NCI-H2171 (cell line): ENCODE measurements at regions not wholly inside any gene's neighbourhood (a gene's known extent, or its start where the extent isn't known, plus 50 kb on each side); places are given as distances from the start of the nearest gene placed in this dataset.

ENCODE experiments used
- DNase-seq: peaks from one replicate; lab custom pipeline; 2025; lab: John Stamatoyannopoulos, UW

DNA sequence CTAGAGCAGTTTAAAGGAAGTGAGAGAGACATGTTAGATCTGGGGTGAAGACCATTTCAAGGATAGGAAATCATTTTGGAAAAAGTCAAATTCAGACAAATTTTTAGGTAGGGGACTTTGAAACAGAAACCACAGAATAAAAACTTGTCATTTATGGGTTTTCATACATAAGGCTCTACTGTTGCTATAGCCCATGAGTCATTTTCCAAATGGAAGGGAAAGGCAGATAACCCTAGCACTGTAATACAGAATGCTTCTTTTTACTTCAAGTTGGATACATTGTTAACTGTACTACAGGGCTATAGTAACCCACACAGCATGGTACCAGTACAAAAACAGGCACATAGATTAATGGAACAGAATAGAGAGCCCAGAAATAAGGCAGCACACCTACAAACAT, 455.4 kb downstream of the EBF1 start:
- no peak for DNase-seq

DNA sequence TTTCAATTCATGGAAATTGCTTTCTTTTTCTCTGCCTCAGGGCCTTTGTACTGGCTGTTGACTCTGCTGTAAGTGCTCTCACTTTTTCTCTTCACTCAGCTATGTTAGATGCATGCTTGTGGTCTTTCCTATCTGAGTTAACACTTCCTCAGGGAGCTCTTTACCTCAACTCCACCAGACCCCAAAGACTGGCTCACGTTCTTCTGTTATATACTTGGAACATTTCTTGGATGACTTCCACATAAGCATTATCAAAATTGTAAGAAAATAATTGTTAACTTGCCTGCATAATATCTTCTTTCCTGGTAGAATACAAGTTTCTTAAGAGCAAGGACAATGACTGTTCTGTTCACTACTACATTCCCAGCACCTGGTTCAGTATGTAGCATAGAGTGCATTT, 455.9 kb downstream of the EBF1 start:
- DNase-seq = no peak

DNA sequence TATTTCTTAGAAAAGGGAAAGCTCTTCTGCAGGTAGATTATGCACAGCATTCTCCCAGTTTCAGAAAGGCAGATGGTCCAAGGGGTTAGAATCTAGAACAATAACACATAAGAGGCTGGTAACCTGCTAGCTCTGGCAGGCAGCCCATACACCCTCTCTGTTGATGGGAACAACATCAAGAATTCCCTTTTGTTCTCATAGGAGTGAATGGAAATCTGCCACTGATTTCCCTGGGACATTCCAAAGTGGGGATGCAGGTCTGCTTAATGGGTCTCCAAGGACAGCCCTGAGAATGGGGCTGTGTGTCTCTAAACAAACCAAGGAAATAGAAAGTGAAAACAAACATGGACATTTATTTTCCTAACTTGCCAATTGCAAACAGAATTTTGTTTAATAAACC, 456.8 kb downstream of the EBF1 start:
- DNase-seq = peak; percentile 46

DNA sequence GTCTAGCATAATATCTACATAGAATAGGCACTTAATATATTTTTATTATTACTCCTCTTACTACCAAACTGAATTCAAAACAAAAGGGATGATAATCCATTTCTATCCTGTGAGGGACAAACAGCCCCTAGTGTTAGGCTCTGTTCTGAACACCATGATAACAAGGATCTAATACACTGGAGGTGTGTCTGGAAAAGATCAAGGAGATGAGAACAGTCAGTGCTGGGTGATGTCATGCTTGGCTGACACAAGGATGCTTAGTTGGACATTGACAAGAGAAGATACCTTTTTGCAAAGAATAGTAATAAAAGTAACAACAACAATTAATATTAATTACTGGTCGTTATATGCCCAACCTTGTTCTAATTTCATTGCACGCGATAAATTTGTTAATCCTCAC, 458.7 kb downstream of the EBF1 start:
- no peak for DNase-seq

- DNase-seq = no peak
Observed at GRCh38 chr5:158640593-158640980, 459.1 kb downstream of the EBF1 start.

DNA sequence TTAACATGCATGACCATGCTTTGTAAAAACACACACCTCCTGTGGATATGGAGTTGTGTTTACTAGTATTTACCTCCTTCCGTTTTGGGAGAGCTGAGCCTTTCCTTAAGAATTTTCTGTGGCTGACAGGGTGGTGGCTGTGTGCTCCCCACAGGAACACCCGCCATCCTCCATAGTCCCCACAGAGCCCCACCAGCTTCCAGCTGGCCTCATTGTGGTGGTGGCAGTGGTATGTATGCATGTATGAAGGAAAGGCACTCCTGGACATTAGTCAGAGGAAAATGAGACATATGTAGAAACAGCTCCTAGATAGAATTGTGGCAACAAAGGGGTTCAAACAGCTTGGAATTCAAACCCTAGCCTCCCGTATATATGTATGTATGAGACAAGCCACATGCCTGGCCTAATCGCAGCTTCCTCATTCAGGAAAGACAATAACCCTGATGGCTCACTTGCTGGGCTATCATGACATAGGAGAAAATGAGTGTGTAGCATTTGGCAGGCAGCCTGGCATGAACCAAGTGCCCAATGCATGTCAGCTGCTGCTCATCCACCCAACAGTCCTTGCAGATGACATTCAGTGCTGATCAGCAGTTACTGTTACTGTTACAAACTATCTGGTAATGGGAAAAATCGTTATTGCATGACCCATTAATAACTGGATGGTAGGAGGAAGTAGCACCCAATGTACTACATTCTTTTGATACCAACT, 459.7 kb downstream of the EBF1 start:
- no peak for DNase-seq

- DNase-seq = no peak
Observed at GRCh38 chr5:158638396-158638795, 461.3 kb downstream of the EBF1 start.

DNA sequence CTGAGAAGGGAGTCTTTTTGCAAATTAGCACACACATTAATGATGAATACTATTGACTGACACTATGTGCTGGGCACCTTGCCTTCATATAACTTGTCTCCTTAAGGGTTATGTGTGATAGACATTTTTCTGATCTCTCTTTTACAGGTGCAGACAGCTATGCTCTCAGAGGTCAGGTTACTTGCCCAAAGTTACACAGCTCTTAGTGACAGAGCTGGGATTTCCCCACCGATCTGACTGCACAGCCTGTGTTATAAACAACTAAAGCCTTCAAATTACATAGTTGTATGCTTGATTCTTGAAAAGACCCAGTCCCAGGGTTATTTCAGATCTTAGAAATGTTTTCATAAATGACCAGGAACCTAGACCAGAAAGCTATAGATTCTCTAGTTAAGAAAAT, 462.7 kb downstream of the EBF1 start:
- DNase-seq = no peak

GRCh38 chr5:158635565-158635964, 464.2 kb downstream of the EBF1 start:
- no peak for DNase-seq

DNA sequence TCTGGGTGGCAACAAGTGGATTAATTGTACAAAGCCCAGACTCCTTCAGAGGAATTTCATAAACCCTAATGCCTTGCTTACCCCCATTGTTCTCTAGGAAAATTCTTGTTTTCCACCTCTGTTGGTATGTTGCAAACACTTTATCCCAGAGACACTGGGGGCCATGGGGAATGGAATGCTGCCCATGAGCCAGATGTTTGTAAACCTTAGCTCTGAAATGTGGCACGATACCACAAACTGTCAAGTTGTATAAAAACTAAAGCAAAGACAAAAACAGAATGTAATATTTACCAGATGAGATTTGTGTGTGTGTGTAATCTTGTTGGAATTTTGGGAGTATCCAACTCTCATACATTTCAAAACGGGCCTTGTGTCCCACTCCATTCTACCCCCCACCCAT, 465.0 kb downstream of the EBF1 start:
- no peak for DNase-seq

DNA sequence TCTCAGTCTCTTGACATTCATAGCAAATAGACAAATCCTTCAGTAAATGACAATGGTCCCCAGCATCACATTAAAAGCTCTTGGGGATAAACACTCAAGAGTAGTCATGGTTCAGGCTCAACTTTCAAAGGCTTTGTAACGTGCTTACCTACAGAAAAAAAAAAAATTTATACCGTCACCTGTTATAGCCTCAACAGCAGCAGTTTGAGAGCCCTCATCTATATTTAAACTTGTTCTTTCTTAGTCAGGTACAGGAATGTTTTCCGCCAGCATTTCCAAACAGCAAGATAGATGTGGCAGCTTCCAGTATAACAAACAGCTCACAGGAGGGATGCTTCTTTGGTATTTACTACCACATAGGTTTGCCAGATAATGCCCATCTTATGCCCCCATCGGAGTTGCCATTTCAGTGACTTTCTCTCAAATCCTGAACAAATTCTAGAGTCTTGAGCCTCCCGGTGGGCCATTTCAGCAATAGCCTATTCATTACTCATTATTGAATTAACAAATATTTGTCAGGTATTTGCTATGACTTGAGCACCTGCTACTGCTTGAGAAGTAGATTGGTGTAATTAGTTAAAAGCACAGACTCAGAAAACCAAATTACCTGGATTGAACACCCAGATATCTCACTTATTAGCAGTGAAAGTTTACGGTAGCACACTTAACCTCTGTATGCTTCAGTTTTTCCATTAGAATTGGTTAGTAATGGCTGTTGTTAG, 470.0 kb downstream of the EBF1 start:
- DNase-seq = no peak

GRCh38 chr5:158626718-158627117, 473.0 kb downstream of the EBF1 start:
- no peak for DNase-seq

GRCh38 chr5:158623971-158624370, 475.7 kb downstream of the EBF1 start:
- no peak for DNase-seq

- DNase-seq = no peak
Observed at GRCh38 chr5:158621391-158621790, 478.3 kb downstream of the EBF1 start.

DNA sequence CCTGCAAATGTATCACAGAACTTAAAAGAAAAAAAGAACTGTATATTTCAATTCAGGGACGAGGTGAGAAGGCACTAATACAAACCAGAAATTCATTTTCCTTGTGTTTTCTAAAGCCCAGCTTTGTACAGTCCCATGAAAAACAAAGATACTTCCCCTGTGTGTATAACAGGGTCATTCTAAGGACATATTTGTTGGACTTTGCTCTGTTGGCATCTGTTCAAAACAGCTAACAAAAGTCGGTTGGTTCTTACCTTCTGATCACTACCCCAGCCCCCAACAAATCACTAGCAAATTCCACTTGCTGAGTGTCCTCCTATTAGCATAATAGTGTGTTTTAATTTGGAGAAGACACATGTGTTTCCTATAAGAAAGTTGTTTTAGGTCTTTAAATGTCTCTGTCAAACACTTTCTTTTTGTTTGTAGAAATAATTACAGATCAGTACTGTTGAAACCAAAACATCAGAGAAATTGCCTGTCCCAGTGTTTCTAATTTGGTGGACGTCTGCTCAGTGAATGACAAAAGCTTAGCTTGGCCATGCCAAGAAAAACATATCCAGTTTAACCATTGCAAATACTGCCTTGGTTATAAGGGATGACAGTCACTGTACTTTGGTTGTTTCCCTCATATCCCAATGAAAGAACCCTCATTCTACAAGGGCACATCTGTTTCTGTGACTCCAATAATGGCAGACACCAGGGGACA, 480.5 kb downstream of the EBF1 start:
- DNase-seq = no peak

DNA sequence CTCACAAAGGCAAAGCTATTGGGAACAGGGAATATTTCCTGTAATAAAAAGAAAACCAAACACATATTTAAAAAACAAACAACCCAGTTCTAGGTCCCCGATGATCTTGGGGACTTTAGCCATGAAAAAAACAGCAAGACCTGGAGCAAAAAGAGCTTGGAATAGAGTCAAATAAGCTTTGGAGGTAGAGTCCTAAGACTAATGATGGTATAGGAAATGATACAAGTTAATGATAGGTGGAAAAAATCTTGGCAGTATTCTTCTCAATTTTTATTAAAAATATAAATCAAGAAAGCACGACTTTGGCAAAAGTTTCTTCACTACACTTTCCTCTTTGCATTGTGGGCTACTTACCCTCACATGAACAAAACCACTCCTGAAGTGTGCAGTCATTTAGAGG, 481.5 kb downstream of the EBF1 start:
- no peak for DNase-seq

DNA sequence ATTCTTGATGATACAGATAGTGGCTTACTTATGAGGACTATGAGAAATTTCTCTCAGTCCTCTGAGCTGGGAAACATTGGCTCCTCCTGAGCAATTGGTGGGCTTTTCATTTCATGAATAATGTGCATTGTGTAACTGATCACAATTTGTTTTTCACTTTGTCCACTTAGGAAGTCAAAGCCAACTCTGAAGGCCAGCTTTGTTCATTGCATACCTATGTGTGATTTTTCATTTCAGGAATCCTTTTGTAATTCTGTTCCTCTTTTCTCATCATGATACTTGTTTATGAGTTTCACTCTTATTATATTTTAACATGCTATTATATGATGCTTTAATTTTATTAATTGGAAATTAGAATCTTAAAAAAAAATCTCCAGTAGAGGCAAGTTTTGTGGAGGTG, 483.0 kb downstream of the EBF1 start:
- DNase-seq = no peak

DNA sequence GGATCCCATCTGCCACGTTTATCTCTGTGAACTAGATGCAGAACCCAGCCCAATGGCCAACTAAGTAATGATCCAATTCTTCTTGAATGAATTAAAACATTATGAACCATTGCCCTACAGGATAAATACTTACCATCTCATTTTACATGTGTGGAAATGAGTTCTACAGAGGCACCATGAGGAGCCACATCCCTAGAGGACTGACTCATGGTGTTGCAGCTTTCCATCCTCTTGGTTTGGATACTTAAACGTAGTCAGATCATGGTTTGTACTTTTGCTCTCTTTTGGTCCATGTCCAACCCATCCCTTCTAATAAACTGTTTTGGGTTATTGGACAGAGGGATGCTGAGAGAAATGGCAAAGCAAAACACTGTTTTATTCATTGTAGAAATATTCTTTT, 484.8 kb downstream of the EBF1 start:
- DNase-seq = no peak

GRCh38 chr5:158611581-158611980, 488.1 kb downstream of the EBF1 start:
- DNase-seq = no peak

DNA sequence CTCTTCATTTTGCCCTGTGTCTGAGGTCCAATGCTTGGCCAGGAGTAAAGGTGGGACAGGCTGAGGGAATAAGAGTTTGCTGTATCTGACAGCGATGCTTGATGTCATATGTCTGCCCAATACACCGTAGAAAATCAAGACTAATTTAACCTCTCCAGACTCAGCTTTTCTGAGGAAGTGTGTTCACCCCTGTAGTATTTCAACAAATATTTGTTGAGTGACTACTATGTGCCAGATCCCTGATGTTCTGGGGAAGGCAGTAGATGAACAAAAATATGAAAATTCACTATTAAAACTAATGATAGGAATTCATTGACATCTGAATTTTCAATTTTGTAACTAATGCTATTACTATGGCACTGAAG, 489.7 kb downstream of the EBF1 start:
- no peak for DNase-seq

- no peak for DNase-seq
Observed at GRCh38 chr5:158609333-158610050, 490.2 kb downstream of the EBF1 start.

DNA sequence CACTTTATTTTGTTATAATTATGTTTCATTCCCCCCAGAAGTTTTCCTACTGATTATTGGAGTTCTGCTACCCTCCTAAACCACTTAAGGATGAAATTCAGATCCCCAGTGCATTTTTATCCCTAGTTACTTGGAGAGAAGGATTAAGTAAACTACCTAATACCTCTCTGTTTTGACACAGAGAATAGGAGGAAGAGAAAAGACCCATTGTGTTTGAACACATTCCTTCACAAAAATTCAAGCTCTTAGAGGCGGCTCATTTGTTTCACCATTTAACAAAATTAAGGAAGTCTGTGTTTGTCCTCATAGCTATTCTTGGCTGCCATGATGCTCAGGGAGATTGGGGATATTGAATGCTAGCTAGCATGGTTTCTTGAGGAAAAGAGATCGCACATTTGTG, 492.6 kb downstream of the EBF1 start:
- no peak for DNase-seq

DNA sequence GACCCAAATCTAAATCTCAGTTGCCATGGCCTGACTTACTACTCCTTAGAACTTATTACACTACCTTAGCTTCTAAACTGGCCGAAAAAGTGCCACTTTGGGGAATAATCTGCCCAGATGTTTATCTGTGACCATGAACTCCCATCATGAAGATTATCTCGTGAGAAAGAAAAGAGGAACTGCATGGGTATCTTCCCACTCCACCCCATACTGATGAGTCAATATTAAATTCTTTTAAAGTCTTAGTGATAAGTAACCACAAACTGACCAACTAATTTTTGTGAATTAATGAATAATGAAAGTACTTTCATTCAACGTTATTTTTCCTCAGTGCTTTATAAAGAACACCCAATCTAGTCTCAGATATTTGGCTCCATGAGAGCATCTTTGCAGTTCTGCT, 493.5 kb downstream of the EBF1 start:
- no peak for DNase-seq
